Trophoblast cell (in vitro differentiated cells and primary cell): ENCODE measurements at regions not wholly inside any gene's neighbourhood (a gene's known extent, or its start where the extent isn't known, plus 50 kb on each side); places are given as distances from the start of the nearest gene placed in this dataset.

Experiments used
- DNase-seq, 2 donors: peaks; one replicate each; pipeline ENCODE4 v3.0.0-alpha.2; 2016
- H2AFZ ChIP-seq: 2 replicates; pipeline ENCODE4 v1.6.1; 2013; ENCODE audit warnings: low read length, moderate library complexity, mild to moderate bottlenecking; ENCODE audit not compliant: insufficient read depth, poor library complexity
- H2AK5ac ChIP-seq: 2 replicates; pipeline ENCODE4 v1.6.1; 2013; ENCODE audit warnings: mild to moderate bottlenecking, low read length
- H2BK120ac ChIP-seq: 2 replicates; pipeline ENCODE4 v1.6.1; 2013; ENCODE audit warnings: low read length, mild to moderate bottlenecking, moderate library complexity; ENCODE audit not compliant: insufficient read depth, poor library complexity
- H2BK12ac ChIP-seq: 2 replicates; pipeline ENCODE4 v1.6.1; 2013; ENCODE audit warnings: mild to moderate bottlenecking, low read length, moderate library complexity
- H2BK5ac ChIP-seq: 2 replicates; pipeline ENCODE4 v1.6.1; 2013; ENCODE audit warnings: low read length, low read depth, moderate library complexity, mild to moderate bottlenecking; ENCODE audit not compliant: poor library complexity
- H3K14ac ChIP-seq: 2 replicates; pipeline ENCODE4 v1.6.1; 2013; ENCODE audit warnings: mild to moderate bottlenecking, low read length
- H3K18ac ChIP-seq: 2 replicates; pipeline ENCODE4 v1.6.1; 2013; ENCODE audit warnings: mild to moderate bottlenecking, low read length
- H3K23ac ChIP-seq: 2 replicates; pipeline ENCODE4 v1.6.1; 2013; ENCODE audit warnings: low read length
- H3K27ac ChIP-seq: 2 replicates; pipeline ENCODE4 v1.5.1; 2013; ENCODE audit warnings: low read depth, mild to moderate bottlenecking, inconsistent platforms, low read length, moderate library complexity
- H3K27me3 ChIP-seq: 2 replicates; pipeline ENCODE4 v1.6.1; 2013; ENCODE audit warnings: inconsistent platforms, mild to moderate bottlenecking, low read length, moderate library complexity; ENCODE audit not compliant: insufficient read depth
- H3K36me3 ChIP-seq, 2 experiments: 1 replicate in 1 of 2; 2 replicates in 1 of 2; pipeline ENCODE4 v1.6.1; 2013; ENCODE audit warnings: low read length in 2 of 2, mild to moderate bottlenecking in 2 of 2, moderate library complexity in 1 of 2; ENCODE audit not compliant: insufficient read depth in 2 of 2, control insufficient read depth in 1 of 2
- H3K4ac ChIP-seq: 2 replicates; pipeline ENCODE4 v1.6.1; 2013; ENCODE audit warnings: low read depth, mild to moderate bottlenecking, low read length, moderate library complexity
- H3K4me1 ChIP-seq, 2 experiments: 1 replicate in 1 of 2; 2 replicates in 1 of 2; pipeline ENCODE4 v1.6.1; 2013; ENCODE audit warnings: low read length in 2 of 2, mild to moderate bottlenecking in 2 of 2, moderate library complexity in 1 of 2; ENCODE audit not compliant: insufficient read depth in 2 of 2, control insufficient read depth in 1 of 2
- H3K4me2 ChIP-seq: 2 replicates; pipeline ENCODE4 v1.6.1; 2013; ENCODE audit warnings: inconsistent platforms, mild to moderate bottlenecking, low read length, moderate library complexity
- H3K4me3 ChIP-seq: 2 replicates; pipeline ENCODE4 v1.5.1; 2013; ENCODE audit warnings: mild to moderate bottlenecking, low read depth, low read length, inconsistent platforms
- H3K79me1 ChIP-seq: one replicate; pipeline ENCODE4 v1.6.1; 2013; ENCODE audit warnings: low read length
- H3K79me2 ChIP-seq: 2 replicates; pipeline ENCODE4 v1.6.1; 2013; ENCODE audit warnings: low read length, mild to moderate bottlenecking; ENCODE audit not compliant: control insufficient read depth, insufficient read depth, poor library complexity
- H3K9ac ChIP-seq: 2 replicates; pipeline ENCODE4 v1.6.1; 2013; ENCODE audit warnings: mild to moderate bottlenecking, low read length
- H3K9me3 ChIP-seq: 2 replicates; pipeline ENCODE4 v1.6.1; 2013; ENCODE audit warnings: low read depth, mild to moderate bottlenecking, control low read depth, inconsistent platforms, low read length; ENCODE audit not compliant: insufficient read depth
- H4K12ac ChIP-seq: 2 replicates; pipeline ENCODE4 v1.6.1; 2013; ENCODE audit warnings: low read depth, mild to moderate bottlenecking, low read length, moderate library complexity
- H4K8ac ChIP-seq: 2 replicates; pipeline ENCODE4 v1.6.1; 2013; ENCODE audit warnings: low read depth, mild to moderate bottlenecking, low read length, moderate library complexity
- H4K91ac ChIP-seq: one replicate; pipeline ENCODE4 v1.6.1; 2013; ENCODE audit warnings: low read depth, mild to moderate bottlenecking, low read length, moderate library complexity
- WGBS: extraction: QIAGEN DNeasy Blood & Tissue Kit; methylation state at CpG from one replicate; pipeline ENCODE4 v1.1.7; 2013; ENCODE audit warnings: missing lambda C conversion rate; ENCODE audit not compliant: insufficient read length, insufficient coverage; ENCODE audit errors: extremely low coverage; 5-methylcytosine and 5-hydroxymethylcytosine counted together

GRCh38 chr14:22395803-22396202, 193.2 kb downstream of the DAD1 start:
- no peak overlapping the region for H2AK5ac ChIP-seq
- no peaks in the 10 kb centered on the region for H3K27me3 ChIP-seq
- no peak overlapping the region for H3K4ac ChIP-seq
- no peak overlapping the region for H2BK120ac ChIP-seq
- H2AFZ ChIP-seq, result no peak overlapping the region
- H3K9ac ChIP-seq, result no peak overlapping the region
- no peak overlapping the region for H3K18ac ChIP-seq
- H3K36me3 ChIP-seq, result no peaks in the 10 kb centered on the region
- H3K27ac ChIP-seq, result no peak overlapping the region
- no peak overlapping the region for H3K14ac ChIP-seq
- no peak overlapping the region for H3K4me3 ChIP-seq
- no peak overlapping the region for H2BK12ac ChIP-seq
- DNase-seq, result no peak
- no peaks in the 10 kb centered on the region for H3K4me1 ChIP-seq
- no peak overlapping the region for H4K12ac ChIP-seq
- H2BK5ac ChIP-seq, result no peak overlapping the region
- no peaks in the 10 kb centered on the region for H3K9me3 ChIP-seq
- no peaks in the 10 kb centered on the region for H3K79me1 ChIP-seq
- H4K91ac ChIP-seq, result no peak overlapping the region
- no peak overlapping the region for H4K8ac ChIP-seq
- H3K79me2 ChIP-seq, result no peaks in the 10 kb centered on the region
- no peak overlapping the region for H3K4me2 ChIP-seq
- WGBS, result no CpG with 5 or more reads among the region's 2 CpGs
- H3K23ac ChIP-seq, result no peak overlapping the region

- no CpG with 5 or more reads among the region's 2 CpGs for WGBS
- Histone ChIP-seq H3K79me2 (no peaks in the 10 kb centered on the region), H3K9me3 (no peaks in the 10 kb centered on the region), H2BK120ac (no peak overlapping the region), H2AK5ac (no peak overlapping the region), H3K27ac (no peak overlapping the region), H3K4me1 (no peaks in the 10 kb centered on the region), H4K91ac (no peak overlapping the region), H3K9ac (no peak overlapping the region), H3K4me3 (no peak overlapping the region), H4K8ac (no peak overlapping the region), H3K4me2 (no peak overlapping the region), H2BK12ac (no peak overlapping the region), H2AFZ (no peak overlapping the region), H3K18ac (no peak overlapping the region), H3K36me3 (no peaks in the 10 kb centered on the region), H3K23ac (no peak overlapping the region), H3K14ac (no peak overlapping the region), H3K27me3 (no peaks in the 10 kb centered on the region), H2BK5ac (no peak overlapping the region), H4K12ac (no peak overlapping the region), H3K4ac (no peak overlapping the region), H3K79me1 (no peaks in the 10 kb centered on the region)
- no peak for DNase-seq
Observed at GRCh38 chr14:22394616-22395015, 194.4 kb downstream of the DAD1 start.

GRCh38 chr14:22393796-22394195, 195.2 kb downstream of the DAD1 start:
- H3K4me2 ChIP-seq, result no peak overlapping the region
- no peak overlapping the region for H3K4ac ChIP-seq
- H4K8ac ChIP-seq, result no peak overlapping the region
- no peak overlapping the region for H2BK5ac ChIP-seq
- H3K27ac ChIP-seq, result no peak overlapping the region
- WGBS, result no CpG with 5 or more reads among the region's 2 CpGs
- H3K18ac ChIP-seq, result no peak overlapping the region
- no peak overlapping the region for H2AK5ac ChIP-seq
- H3K27me3 ChIP-seq, result no peaks in the 10 kb centered on the region
- H3K79me2 ChIP-seq, result no peaks in the 10 kb centered on the region
- H2BK12ac ChIP-seq, result no peak overlapping the region
- no peak for DNase-seq
- H3K9ac ChIP-seq, result no peak overlapping the region
- no peaks in the 10 kb centered on the region for H3K36me3 ChIP-seq
- H4K91ac ChIP-seq, result no peak overlapping the region
- H3K79me1 ChIP-seq, result no peaks in the 10 kb centered on the region
- no peak overlapping the region for H2AFZ ChIP-seq
- no peak overlapping the region for H3K23ac ChIP-seq
- no peaks in the 10 kb centered on the region for H3K9me3 ChIP-seq
- H2BK120ac ChIP-seq, result no peak overlapping the region
- no peak overlapping the region for H4K12ac ChIP-seq
- no peak overlapping the region for H3K14ac ChIP-seq
- H3K4me1 ChIP-seq, result no peaks in the 10 kb centered on the region
- no peak overlapping the region for H3K4me3 ChIP-seq

GRCh38 chr14:22391908-22392565, 197.0 kb downstream of the DAD1 start:
- Histone ChIP-seq H4K12ac (no peak overlapping the region), H4K91ac (no peak overlapping the region)

More at GRCh38 chr14:22391908-22392565, 197.0 kb downstream of the DAD1 start:
- H2AFZ ChIP-seq, result no peak overlapping the region
- H3K27me3 ChIP-seq, result no peaks in the 10 kb centered on the region
- no peaks in the 10 kb centered on the region for H3K79me1 ChIP-seq
- DNase-seq, result peak; percentile 54 to 71
- H2BK120ac ChIP-seq, result no peak overlapping the region
- H3K18ac ChIP-seq, result no peak overlapping the region
- no peak overlapping the region for H3K14ac ChIP-seq
- no peak overlapping the region for H3K4me3 ChIP-seq
- H2BK5ac ChIP-seq, result no peak overlapping the region
- H3K23ac ChIP-seq, result no peak overlapping the region
- H3K9me3 ChIP-seq, result no peaks in the 10 kb centered on the region
- no peaks in the 10 kb centered on the region for H3K79me2 ChIP-seq
- no peak overlapping the region for H3K4ac ChIP-seq
- no peaks in the 10 kb centered on the region for H3K36me3 ChIP-seq
- H2AK5ac ChIP-seq, result no peak overlapping the region
- WGBS, result no CpG with 5 or more reads among the region's 7 CpGs
- peak overlapping the region; percentile 30 for H3K4me2 ChIP-seq
- H2BK12ac ChIP-seq, result no peak overlapping the region
- no peak overlapping the region for H3K27ac ChIP-seq
- no peak overlapping the region for H3K9ac ChIP-seq
- no peak overlapping the region for H4K8ac ChIP-seq
- no peaks in the 10 kb centered on the region for H3K4me1 ChIP-seq
